ENCODE measurements at regions not wholly inside any gene's neighbourhood (a gene's known extent, or its start where the extent isn't known, plus 50 kb on each side); places are given as distances from the start of the nearest gene placed in this dataset.

- TF ChIP-seq POLR2A (IDR thresholded peaks at IDR 0.05): no peak
- TF ChIP-seq CTCF (IDR thresholded peaks at IDR 0.05 in 8 of 11, conservative IDR thresholded peaks at IDR 0.05 in 3 of 11): no peak
Observed at GRCh38 chr10:120962756-120963593, 111.8 kb downstream of the WDR11 start.
